Esophagus muscularis mucosa (tissue), 4 donors: ENCODE measurements at regions not wholly inside any gene's neighbourhood (a gene's known extent, or its start where the extent isn't known, plus 50 kb on each side); places are given as distances from the start of the nearest gene placed in this dataset.

Source experiments
- DNase-seq: peaks from one replicate; pipeline ENCODE4 v3.0.0-alpha.2; 2017; ENCODE audit errors: extremely low spot score
- H3K27ac ChIP-seq, 4 donors: fragments of 200-600 bp; sonication (generic); replicated peaks in 1 of 4; 1 replicate in 3 of 4; 2 replicates in 1 of 4; pipeline ENCODE4 v1.5.1; 2016 to 2019; ENCODE audit warnings: mild to moderate bottlenecking in 1 of 4
- H3K27me3 ChIP-seq, 4 donors: fragments of 200-600 bp; sonication (generic); one replicate each; pipeline versions ENCODE4 v1.5.1 to v1.6.0; 2016 to 2019
- H3K36me3 ChIP-seq, 4 donors: fragments of 200-600 bp; sonication (generic); one replicate each; pipeline ENCODE4 v1.5.1; 2016 to 2019
- H3K4me1 ChIP-seq, 4 donors: fragments of 200-600 bp; sonication (generic); one replicate each; pipeline ENCODE4 v1.5.1; 2016 to 2019
- H3K4me3 ChIP-seq, 4 donors: fragments of 200-600 bp; sonication (generic); 1 replicate in 2 of 4; 2 replicates in 2 of 4; pipeline ENCODE4 v1.5.1; 2016 to 2019; ENCODE audit warnings: mild to moderate bottlenecking in 4 of 4, moderate library complexity in 1 of 4
- H3K9me3 ChIP-seq, 4 donors: fragments of 200-600 bp; sonication (generic); 1 replicate in 3 of 4; 2 replicates in 1 of 4; pipeline ENCODE4 v1.5.1; 2016 to 2019
- EP300 ChIP-seq: sonication (generic); formaldehyde crosslinking; IDR thresholded peaks from one replicate; pipeline ENCODE4 v1.6.1; 2017; ENCODE audit warnings: antibody characterized with exemption
- POLR2A ChIP-seq: fragments of 450-650 bp; IDR thresholded peaks from one replicate; pipeline ENCODE4 v1.6.1; 2017; ENCODE audit warnings: antibody characterized with exemption, moderate library complexity, mild to moderate bottlenecking, low read depth
- POLR2AphosphoS5 ChIP-seq, 2 donors: sonication (generic); formaldehyde crosslinking; IDR thresholded peaks; one replicate each; pipeline ENCODE4 v1.6.1; 2017; ENCODE audit warnings: antibody characterized with exemption in 2 of 2
- WGBS: methylation state at CpG from one replicate; pipeline ENCODE4 v1.1.5; 2018; 5-methylcytosine and 5-hydroxymethylcytosine counted together
- intact Hi-C: fragments of 100-400 bp; cut with DNase I; formaldehyde crosslinking; loops from one replicate; pipeline ENCODE4 v1.15.1; 2023
- TF ChIP-seq, protein P1 (sequence below), 3 experiments: fragments of 200-600 bp in 2 of 3; fragments of 450-650 bp in 1 of 3; sonication (generic) in 2 of 3; IDR thresholded peaks; one replicate each; pipeline ENCODE4 v1.5.1; 2017 to 2019; ENCODE audit warnings: antibody characterized with exemption in 3 of 3, mild to moderate bottlenecking in 2 of 3, moderate library complexity in 1 of 3

DNA sequence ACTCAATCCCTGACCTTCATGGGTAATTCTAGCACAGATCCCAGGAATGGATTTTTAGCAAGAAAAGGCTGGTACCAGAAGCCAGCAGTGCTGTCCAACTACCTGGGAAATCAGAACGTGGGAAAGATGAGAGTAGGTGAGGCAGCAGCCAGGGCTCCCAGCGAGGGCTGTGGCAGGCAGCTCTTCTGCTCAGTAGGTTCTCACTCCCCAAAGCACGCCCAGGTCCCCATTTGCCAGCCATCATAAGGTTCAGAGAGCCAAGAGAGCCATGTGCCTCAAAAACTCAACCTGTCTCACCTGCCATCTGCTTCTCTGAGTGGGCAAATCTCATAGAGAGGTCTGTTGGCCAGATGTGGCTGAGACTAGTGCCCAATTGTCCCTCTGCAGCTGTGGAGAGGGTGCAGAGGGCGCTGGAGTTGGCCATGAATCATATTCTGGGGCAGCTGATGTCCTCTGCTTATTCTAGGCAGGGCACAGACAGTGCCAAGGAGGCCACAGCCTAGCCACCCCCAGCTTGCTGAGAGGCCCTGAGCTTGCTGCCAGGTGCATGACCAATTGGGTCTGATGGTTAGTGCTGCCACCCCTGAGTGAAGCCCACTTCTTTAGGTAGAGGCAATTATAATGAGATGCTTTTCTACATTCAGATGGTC lies 81.7 kb upstream of the GATB start:
- WGBS = 91% methylated on average over 4 of the region's 4 CpGs
- H3K27me3 ChIP-seq = no peaks in the 10 kb centered on the region
- no peak for DNase-seq
- no peak overlapping the region for H3K4me3 ChIP-seq
- H3K27ac ChIP-seq = no peak overlapping the region
- no peaks in the 10 kb centered on the region for H3K4me1 ChIP-seq
- no peaks in the 10 kb centered on the region for H3K9me3 ChIP-seq
- TF ChIP-seq, protein P1, sequence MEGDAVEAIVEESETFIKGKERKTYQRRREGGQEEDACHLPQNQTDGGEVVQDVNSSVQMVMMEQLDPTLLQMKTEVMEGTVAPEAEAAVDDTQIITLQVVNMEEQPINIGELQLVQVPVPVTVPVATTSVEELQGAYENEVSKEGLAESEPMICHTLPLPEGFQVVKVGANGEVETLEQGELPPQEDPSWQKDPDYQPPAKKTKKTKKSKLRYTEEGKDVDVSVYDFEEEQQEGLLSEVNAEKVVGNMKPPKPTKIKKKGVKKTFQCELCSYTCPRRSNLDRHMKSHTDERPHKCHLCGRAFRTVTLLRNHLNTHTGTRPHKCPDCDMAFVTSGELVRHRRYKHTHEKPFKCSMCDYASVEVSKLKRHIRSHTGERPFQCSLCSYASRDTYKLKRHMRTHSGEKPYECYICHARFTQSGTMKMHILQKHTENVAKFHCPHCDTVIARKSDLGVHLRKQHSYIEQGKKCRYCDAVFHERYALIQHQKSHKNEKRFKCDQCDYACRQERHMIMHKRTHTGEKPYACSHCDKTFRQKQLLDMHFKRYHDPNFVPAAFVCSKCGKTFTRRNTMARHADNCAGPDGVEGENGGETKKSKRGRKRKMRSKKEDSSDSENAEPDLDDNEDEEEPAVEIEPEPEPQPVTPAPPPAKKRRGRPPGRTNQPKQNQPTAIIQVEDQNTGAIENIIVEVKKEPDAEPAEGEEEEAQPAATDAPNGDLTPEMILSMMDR (IDR thresholded peaks at IDR 0.05) = no peak
- TF ChIP-seq POLR2AphosphoS5 (IDR thresholded peaks at IDR 0.05) (no peak), POLR2A (no peak), EP300 (no peak)
- H3K36me3 ChIP-seq = no peaks in the 10 kb centered on the region
- intact Hi-C loops = no loop called here

DNA sequence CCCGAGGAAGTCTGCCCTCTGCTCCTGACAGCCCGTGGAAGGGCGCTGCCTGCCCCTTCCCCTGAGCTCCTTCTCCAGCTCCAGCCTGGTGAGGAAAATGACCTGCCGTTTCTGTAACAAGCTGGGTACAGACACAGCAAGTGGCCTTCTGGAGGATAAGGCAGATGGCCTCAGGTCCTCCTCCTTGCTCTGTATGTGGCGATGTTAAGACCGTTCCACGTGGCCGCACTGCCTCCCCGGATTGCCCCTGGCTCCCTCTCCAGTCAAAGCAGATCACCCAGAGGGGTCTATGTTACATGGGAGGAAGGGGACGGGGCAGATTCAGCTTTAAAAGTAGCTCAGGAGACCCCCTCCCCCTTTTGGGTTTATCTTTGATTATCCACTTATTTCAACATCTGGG lies 80.3 kb upstream of the GATB start:
- Histone ChIP-seq H3K4me1 (no peaks in the 10 kb centered on the region), H3K4me3 (no peak overlapping the region), H3K9me3 (no peaks in the 10 kb centered on the region), H3K36me3 (no peaks in the 10 kb centered on the region), H3K27me3 (no peaks in the 10 kb centered on the region), H3K27ac (no peak overlapping the region)
- no peak for DNase-seq
- 78% methylated on average over 10 of the region's 10 CpGs for WGBS
- intact Hi-C loops = no loop called here
- TF ChIP-seq EP300 = no peak
- TF ChIP-seq POLR2AphosphoS5 (IDR thresholded peaks at IDR 0.05) = no peak
- TF ChIP-seq, protein P1 (IDR thresholded peaks at IDR 0.05) = no peak
- TF ChIP-seq POLR2A = no peak

DNA sequence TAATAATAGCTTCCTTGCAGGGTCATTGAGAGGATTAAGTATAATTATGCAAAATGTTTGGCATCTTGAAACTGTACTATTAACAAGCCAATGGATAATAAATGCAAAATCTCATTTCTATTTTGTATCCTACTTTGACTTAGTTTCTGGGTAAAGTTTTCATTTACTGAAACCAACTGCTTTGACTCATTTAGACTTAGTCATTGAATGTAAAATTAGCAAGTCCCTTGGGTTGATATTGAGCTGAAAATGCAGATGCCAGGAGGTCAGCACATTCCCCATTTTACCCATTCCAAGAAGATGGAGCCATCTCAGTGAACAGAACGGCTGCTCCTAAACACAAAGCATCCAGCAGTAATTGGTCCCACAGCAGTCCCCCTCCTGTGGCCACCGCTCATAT lies 74.7 kb upstream of the GATB start:
- no peak overlapping the region for H3K4me3 ChIP-seq
- no peaks in the 10 kb centered on the region for H3K27me3 ChIP-seq
- H3K36me3 ChIP-seq = no peaks in the 10 kb centered on the region
- H3K4me1 ChIP-seq = no peaks in the 10 kb centered on the region
- WGBS = 100% methylated on average over 1 of the region's 2 CpGs
- TF ChIP-seq POLR2AphosphoS5 (IDR thresholded peaks at IDR 0.05) (no peak), EP300 (no peak), POLR2A (no peak)
- TF ChIP-seq, protein P1 (IDR thresholded peaks at IDR 0.05) = no peak
- H3K9me3 ChIP-seq = no peaks in the 10 kb centered on the region
- intact Hi-C loops = no loop called here
- DNase-seq = no peak
- no peak overlapping the region for H3K27ac ChIP-seq

DNA sequence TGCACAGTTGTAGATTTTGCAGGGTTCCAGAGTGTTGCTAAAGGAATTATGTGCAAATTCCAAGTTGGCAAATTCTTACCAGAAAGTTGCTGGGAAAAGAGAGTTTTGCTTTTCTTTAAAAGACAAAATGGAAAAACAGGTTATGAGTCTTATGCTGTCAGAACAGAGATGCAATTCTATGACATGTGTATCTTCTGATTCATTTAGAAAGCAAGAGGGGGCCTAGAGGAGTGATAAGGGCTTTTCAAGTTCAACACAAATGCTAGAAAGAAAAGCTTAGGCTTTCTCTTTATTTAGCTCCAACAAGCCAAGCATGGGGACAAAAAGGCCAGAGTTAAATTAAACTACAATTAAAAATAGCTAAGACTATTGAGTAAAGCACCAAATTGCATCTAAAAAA lies 72.4 kb upstream of the GATB start:
- no peak for DNase-seq
- Histone ChIP-seq H3K4me1 (no peaks in the 10 kb centered on the region), H3K4me3 (no peak overlapping the region), H3K9me3 (no peaks in the 10 kb centered on the region), H3K27ac (no peak overlapping the region), H3K36me3 (no peaks in the 10 kb centered on the region), H3K27me3 (no peaks in the 10 kb centered on the region)
- intact Hi-C loops = no loop called here
- TF ChIP-seq, protein P1 (IDR thresholded peaks at IDR 0.05) = no peak
- no peak for TF ChIP-seq POLR2A
- TF ChIP-seq EP300 = no peak
- no peak for TF ChIP-seq POLR2AphosphoS5 (IDR thresholded peaks at IDR 0.05)

DNA sequence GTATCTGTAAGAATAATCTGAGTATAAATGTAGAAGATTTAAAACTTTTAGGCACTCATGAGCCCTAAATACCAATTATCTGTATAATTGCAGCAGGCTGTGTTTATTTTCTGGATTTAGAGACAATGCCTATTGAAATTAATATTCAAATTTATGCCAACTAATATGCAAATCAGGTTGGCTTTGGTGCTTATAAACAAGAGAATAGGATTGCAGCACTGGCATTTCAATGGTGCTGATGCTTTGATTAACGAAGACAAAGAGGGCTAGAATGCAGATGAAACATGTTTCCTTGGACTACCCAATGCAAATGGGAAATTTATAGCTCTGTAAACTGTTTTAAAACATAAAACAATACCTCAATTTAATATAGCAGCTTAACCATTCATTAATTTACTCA lies 70.7 kb upstream of the GATB start:
- intact Hi-C loops = no loop called here
- Histone ChIP-seq H3K4me3 (no peak overlapping the region), H3K36me3 (no peaks in the 10 kb centered on the region), H3K27ac (no peak overlapping the region), H3K4me1 (no peaks in the 10 kb centered on the region), H3K9me3 (no peaks in the 10 kb centered on the region), H3K27me3 (no peaks in the 10 kb centered on the region)
- no peak for TF ChIP-seq POLR2A
- TF ChIP-seq, protein P1 (IDR thresholded peaks at IDR 0.05) = no peak
- no peak for TF ChIP-seq POLR2AphosphoS5 (IDR thresholded peaks at IDR 0.05)
- TF ChIP-seq EP300 = no peak
- 74% methylated on average over 1 of the region's 1 CpG for WGBS
- DNase-seq = no peak
